ENCODE measurements at regions not wholly inside any gene's neighbourhood (a gene's known extent, or its start where the extent isn't known, plus 50 kb on each side); places are given as distances from the start of the nearest gene placed in this dataset.
A peak's percentile ranks its signal among the peaks of the same experiment; 100 is the strongest.

DNA sequence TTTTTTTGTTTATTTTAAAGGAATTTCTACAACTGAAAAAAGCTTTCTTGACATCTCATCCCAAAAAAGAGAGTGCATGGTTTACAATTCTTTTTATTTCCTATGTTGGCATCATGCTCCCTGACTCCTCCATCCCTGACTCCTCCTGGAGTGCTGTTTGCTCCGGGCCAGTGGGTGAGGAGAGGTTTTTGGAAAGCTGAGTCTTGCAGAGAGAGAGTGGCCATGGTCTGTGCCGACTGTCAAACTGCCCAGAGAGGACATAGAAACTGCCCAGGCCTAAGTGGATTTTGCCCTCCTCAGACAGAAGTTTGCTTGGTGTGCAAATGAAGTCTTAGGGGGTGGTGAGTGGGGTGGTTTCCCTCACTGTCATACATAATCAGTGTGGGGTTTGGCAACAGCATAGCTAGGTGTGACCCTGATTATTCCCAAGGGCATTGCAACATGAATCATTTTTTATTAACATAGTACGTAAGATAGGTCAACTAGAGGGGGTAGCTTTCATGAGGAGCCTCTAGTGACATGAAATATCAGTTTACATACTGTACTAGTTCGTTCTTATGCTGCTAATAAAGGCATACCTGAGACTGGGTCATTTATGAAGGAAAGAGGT is 179.8 kb upstream of the UBL3 start:
- Histone ChIP-seq H3K27ac (ENCODE audit: low read length) (no peak overlapping the region), H2AFZ (ENCODE audit: low read depth, low read length) (no peak overlapping the region), H3K4me3 (ENCODE audit: low read length) (no peak overlapping the region), H3K79me2 (ENCODE audit: low read length) (no peaks in the 10 kb centered on the region), H3K27me3 (ENCODE audit: low read depth, low read length) (peaks cover 28% of the 10 kb centered on the region), H3K36me3 (replicated peaks; ENCODE audit: low read depth, low read length) (no peaks in the 10 kb centered on the region), H3K4me2 (ENCODE audit: low read length) (no peak overlapping the region), H4K20me1 (ENCODE audit: insufficient read depth, low read length) (no peaks in the 10 kb centered on the region), H3K9me3 (ENCODE audit: insufficient read depth, low read length) (no peaks in the 10 kb centered on the region), H3K9ac (ENCODE audit: low read length) (no peak overlapping the region), H3K4me1 (ENCODE audit: low read length) (peaks cover 10% of the 10 kb centered on the region)
- TF ChIP-seq EZH2phosphoT487 (IDR thresholded peaks at IDR 0.05; ENCODE audit: low read depth), result no peak
- TF ChIP-seq, protein P1, sequence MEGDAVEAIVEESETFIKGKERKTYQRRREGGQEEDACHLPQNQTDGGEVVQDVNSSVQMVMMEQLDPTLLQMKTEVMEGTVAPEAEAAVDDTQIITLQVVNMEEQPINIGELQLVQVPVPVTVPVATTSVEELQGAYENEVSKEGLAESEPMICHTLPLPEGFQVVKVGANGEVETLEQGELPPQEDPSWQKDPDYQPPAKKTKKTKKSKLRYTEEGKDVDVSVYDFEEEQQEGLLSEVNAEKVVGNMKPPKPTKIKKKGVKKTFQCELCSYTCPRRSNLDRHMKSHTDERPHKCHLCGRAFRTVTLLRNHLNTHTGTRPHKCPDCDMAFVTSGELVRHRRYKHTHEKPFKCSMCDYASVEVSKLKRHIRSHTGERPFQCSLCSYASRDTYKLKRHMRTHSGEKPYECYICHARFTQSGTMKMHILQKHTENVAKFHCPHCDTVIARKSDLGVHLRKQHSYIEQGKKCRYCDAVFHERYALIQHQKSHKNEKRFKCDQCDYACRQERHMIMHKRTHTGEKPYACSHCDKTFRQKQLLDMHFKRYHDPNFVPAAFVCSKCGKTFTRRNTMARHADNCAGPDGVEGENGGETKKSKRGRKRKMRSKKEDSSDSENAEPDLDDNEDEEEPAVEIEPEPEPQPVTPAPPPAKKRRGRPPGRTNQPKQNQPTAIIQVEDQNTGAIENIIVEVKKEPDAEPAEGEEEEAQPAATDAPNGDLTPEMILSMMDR (IDR thresholded peaks at IDR 0.05; ENCODE audit: low read depth, low read length), result no peak

DNA sequence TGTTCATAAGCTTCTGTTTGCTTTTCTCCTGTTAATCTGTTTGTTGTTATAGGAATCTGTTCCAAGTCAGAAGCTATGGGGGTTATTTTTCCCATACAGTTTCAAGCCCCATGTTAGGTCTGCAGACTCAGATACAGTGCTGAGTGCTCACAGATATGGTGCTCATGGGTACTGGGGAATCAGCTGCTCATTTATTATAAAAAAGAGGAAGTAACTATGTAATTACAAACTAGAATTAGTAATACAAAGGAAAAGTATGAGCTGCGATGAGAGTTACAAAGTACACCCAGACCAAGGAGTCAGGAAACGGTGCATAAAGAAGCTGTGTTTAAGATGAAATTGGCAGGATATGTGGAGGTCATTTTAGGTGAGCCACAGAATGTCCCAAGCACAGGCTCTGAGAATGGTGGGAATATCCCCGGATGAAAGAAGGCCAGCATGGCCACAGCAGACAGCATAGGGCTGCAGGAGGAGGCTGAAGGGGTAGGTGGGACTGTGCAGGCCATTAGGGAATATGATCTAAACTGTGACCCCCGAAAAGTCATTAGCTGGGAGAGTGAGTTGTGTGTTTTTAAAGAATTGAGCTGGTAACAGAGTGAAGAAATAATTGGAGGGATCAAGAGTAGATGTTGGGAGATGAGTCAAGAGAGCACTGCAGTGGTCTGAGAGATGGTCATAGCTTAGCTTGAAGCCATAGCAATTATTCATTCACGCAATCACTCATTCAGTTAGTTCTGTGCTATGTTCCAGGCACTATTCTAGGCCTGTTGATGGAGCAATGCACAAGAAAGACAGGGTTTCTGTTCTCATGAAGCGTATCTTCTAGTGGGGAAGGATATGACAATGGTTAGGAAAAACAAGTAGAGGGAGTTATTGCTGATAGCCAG is 177.4 kb upstream of the UBL3 start:
- no peaks in the 10 kb centered on the region for H3K36me3 ChIP-seq (replicated peaks; ENCODE audit: low read depth, low read length)
- no peaks in the 10 kb centered on the region for H3K79me2 ChIP-seq (ENCODE audit: low read length)
- H3K27ac ChIP-seq (ENCODE audit: low read length), result no peak overlapping the region
- H3K4me2 ChIP-seq (ENCODE audit: low read length), result peak overlapping the region; percentile 29
- H2AFZ ChIP-seq (ENCODE audit: low read depth, low read length), result peak overlapping the region; percentile 8; the same call in 1 of the 2 replicates
- H4K20me1 ChIP-seq (ENCODE audit: insufficient read depth, low read length), result no peaks in the 10 kb centered on the region
- H3K27me3 ChIP-seq (ENCODE audit: low read depth, low read length), result peaks cover 5% of the 10 kb centered on the region; the same call in 1 of the 2 replicates
- H3K4me1 ChIP-seq (ENCODE audit: low read length), result peaks cover 10% of the 10 kb centered on the region
- TF ChIP-seq, protein P1 (IDR thresholded peaks at IDR 0.05; ENCODE audit: low read depth, low read length), result no peak
- no peak for TF ChIP-seq EZH2phosphoT487 (IDR thresholded peaks at IDR 0.05; ENCODE audit: low read depth)
- H3K9ac ChIP-seq (ENCODE audit: low read length), result no peak overlapping the region
- no peaks in the 10 kb centered on the region for H3K9me3 ChIP-seq (ENCODE audit: insufficient read depth, low read length)
- no peak overlapping the region for H3K4me3 ChIP-seq (ENCODE audit: low read length)

DNA sequence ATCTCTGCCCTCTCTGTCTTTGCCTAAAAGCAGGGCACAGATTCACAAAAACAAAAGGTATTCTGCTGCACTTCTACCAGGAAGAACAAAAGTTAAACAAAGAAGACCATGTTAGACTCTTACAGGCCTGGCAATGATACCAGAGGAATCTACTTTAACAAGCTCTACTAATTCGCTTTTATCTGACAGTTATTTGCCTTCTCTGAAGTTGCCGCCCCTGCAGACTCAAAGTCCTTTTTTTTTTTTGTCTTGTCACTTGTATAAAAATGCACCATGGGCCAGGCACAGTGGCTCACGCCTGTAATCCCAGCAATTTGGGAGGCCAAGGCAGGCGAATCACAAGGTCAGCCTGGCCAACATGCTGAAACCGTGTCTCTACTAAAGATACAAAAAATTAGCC is 176.5 kb upstream of the UBL3 start:
- no peak overlapping the region for H3K4me3 ChIP-seq (ENCODE audit: low read length)
- H3K4me1 ChIP-seq (ENCODE audit: low read length), result peaks cover 12% of the 10 kb centered on the region
- H3K9me3 ChIP-seq (ENCODE audit: insufficient read depth, low read length), result no peaks in the 10 kb centered on the region
- no peak overlapping the region for H3K9ac ChIP-seq (ENCODE audit: low read length)
- no peak overlapping the region for H3K4me2 ChIP-seq (ENCODE audit: low read length)
- no peak overlapping the region for H2AFZ ChIP-seq (ENCODE audit: low read depth, low read length)
- H3K79me2 ChIP-seq (ENCODE audit: low read length), result no peaks in the 10 kb centered on the region
- TF ChIP-seq, protein P1 (IDR thresholded peaks at IDR 0.05; ENCODE audit: low read depth, low read length), result no peak
- TF ChIP-seq EZH2phosphoT487 (IDR thresholded peaks at IDR 0.05; ENCODE audit: low read depth), result no peak
- H3K36me3 ChIP-seq (replicated peaks; ENCODE audit: low read depth, low read length), result no peaks in the 10 kb centered on the region
- H3K27me3 ChIP-seq (ENCODE audit: low read depth, low read length), result peaks cover 5% of the 10 kb centered on the region; the same call in 1 of the 2 replicates
- H3K27ac ChIP-seq (ENCODE audit: low read length), result no peak overlapping the region
- no peaks in the 10 kb centered on the region for H4K20me1 ChIP-seq (ENCODE audit: insufficient read depth, low read length)

DNA sequence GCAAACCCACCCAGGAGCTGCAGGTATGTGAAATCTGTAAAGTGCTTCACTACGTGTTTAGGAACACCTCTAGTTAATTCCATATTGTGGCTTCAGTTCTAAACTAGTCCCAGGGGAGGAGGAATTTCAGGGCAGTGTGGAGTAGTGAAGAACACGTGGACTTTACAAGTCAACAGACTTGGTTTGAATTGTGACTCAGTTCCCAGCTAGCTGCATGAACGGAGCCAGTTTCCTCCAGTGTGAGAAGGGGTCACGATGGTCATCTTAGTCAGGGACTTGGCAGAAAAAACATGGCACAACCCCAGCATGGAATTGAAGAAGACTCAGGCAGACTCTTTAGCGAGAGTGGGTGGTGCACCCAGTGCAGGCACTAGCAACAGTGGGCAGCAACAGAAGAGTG is 175.7 kb upstream of the UBL3 start:
- H4K20me1 ChIP-seq (ENCODE audit: insufficient read depth, low read length), result no peaks in the 10 kb centered on the region
- H3K9me3 ChIP-seq (ENCODE audit: insufficient read depth, low read length), result no peaks in the 10 kb centered on the region
- H3K9ac ChIP-seq (ENCODE audit: low read length), result no peak overlapping the region
- H3K79me2 ChIP-seq (ENCODE audit: low read length), result no peaks in the 10 kb centered on the region
- H3K36me3 ChIP-seq (replicated peaks; ENCODE audit: low read depth, low read length), result no peaks in the 10 kb centered on the region
- H2AFZ ChIP-seq (ENCODE audit: low read depth, low read length), result no peak overlapping the region
- no peak overlapping the region for H3K4me3 ChIP-seq (ENCODE audit: low read length)
- H3K4me1 ChIP-seq (ENCODE audit: low read length), result peaks cover 20% of the 10 kb centered on the region
- H3K4me2 ChIP-seq (ENCODE audit: low read length), result no peak overlapping the region
- no peak overlapping the region for H3K27ac ChIP-seq (ENCODE audit: low read length)
- TF ChIP-seq, protein P1 (IDR thresholded peaks at IDR 0.05; ENCODE audit: low read depth, low read length), result no peak
- TF ChIP-seq EZH2phosphoT487 (IDR thresholded peaks at IDR 0.05; ENCODE audit: low read depth), result no peak
- H3K27me3 ChIP-seq (ENCODE audit: low read depth, low read length), result no peaks in the 10 kb centered on the region
